Gastroesophageal sphincter (tissue), 3 donors: ENCODE measurements at regions not wholly inside any gene's neighbourhood (a gene's known extent, or its start where the extent isn't known, plus 50 kb on each side); places are given as distances from the start of the nearest gene placed in this dataset.

ENCODE experiments used
- EP300 ChIP-seq: sonication (generic); formaldehyde crosslinking; IDR thresholded peaks from one replicate; pipeline ENCODE4 v1.6.1; 2017; ENCODE audit warnings: antibody characterized with exemption, mild to moderate bottlenecking
- POLR2A ChIP-seq, 2 donors: fragments of 450-650 bp; IDR thresholded peaks; one replicate each; pipeline ENCODE4 v1.6.1; 2017; ENCODE audit warnings: antibody characterized with exemption in 2 of 2, mild to moderate bottlenecking in 2 of 2, moderate library complexity in 1 of 2
- POLR2AphosphoS5 ChIP-seq: sonication (generic); formaldehyde crosslinking; IDR thresholded peaks from one replicate; pipeline ENCODE4 v1.6.1; 2017; ENCODE audit warnings: antibody characterized with exemption
- TF ChIP-seq, protein P1 (sequence below), 4 experiments: fragments of 200-600 bp in 2 of 4; fragments of 450-650 bp in 2 of 4; sonication (generic) in 1 of 4; IDR thresholded peaks; one replicate each; pipeline ENCODE4 v1.5.1; 2017 to 2019; ENCODE audit warnings: antibody characterized with exemption in 4 of 4, mild to moderate bottlenecking in 2 of 4, moderate library complexity in 2 of 4

DNA sequence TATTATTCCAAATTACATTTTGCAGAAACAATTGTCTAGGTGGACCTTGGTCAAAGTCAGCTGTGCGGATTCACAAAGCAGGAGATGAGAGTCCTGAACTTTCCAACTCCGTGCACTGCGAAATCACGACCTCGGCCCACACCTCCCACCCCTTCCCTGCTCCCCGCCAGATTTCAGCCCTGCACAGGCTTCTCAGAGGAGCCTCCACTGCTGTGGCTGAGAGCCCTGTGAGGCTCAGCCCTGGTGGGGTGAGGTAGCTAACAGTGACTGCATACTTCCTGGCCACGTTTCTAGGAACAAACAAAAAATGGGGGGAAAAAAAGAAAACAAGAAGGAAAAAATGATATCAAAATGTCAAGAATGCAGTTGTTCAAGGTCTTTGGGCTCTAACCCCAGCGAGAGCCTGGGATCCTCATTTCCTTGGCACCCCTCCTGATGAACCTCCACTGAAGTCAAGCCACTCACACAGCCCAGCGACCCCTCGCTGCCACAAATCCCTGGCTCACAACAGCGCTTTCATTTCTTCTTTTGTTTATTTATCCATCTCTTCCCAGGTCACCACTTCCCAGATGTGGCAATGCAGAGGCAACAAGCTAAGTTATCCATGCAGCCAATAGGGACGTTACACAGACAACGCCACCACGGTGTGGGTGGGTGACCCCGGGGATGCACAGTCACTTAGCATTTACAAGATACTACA lies 729.7 kb upstream of the ID2 start:
- TF ChIP-seq, protein P1, sequence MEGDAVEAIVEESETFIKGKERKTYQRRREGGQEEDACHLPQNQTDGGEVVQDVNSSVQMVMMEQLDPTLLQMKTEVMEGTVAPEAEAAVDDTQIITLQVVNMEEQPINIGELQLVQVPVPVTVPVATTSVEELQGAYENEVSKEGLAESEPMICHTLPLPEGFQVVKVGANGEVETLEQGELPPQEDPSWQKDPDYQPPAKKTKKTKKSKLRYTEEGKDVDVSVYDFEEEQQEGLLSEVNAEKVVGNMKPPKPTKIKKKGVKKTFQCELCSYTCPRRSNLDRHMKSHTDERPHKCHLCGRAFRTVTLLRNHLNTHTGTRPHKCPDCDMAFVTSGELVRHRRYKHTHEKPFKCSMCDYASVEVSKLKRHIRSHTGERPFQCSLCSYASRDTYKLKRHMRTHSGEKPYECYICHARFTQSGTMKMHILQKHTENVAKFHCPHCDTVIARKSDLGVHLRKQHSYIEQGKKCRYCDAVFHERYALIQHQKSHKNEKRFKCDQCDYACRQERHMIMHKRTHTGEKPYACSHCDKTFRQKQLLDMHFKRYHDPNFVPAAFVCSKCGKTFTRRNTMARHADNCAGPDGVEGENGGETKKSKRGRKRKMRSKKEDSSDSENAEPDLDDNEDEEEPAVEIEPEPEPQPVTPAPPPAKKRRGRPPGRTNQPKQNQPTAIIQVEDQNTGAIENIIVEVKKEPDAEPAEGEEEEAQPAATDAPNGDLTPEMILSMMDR (IDR thresholded peaks at IDR 0.05): no peak
- TF ChIP-seq POLR2A (IDR thresholded peaks at IDR 0.05) (no peak), POLR2AphosphoS5 (no peak), EP300 (no peak)
